ENCODE measurements at regions not wholly inside any gene's neighbourhood (a gene's known extent, or its start where the extent isn't known, plus 50 kb on each side); places are given as distances from the start of the nearest gene placed in this dataset.
"Not testable (repeated sequence)": the region's sequence is repeated elsewhere in the genome, so short reads cannot be mapped to it uniquely, and the experiment has no call there.

DNA sequence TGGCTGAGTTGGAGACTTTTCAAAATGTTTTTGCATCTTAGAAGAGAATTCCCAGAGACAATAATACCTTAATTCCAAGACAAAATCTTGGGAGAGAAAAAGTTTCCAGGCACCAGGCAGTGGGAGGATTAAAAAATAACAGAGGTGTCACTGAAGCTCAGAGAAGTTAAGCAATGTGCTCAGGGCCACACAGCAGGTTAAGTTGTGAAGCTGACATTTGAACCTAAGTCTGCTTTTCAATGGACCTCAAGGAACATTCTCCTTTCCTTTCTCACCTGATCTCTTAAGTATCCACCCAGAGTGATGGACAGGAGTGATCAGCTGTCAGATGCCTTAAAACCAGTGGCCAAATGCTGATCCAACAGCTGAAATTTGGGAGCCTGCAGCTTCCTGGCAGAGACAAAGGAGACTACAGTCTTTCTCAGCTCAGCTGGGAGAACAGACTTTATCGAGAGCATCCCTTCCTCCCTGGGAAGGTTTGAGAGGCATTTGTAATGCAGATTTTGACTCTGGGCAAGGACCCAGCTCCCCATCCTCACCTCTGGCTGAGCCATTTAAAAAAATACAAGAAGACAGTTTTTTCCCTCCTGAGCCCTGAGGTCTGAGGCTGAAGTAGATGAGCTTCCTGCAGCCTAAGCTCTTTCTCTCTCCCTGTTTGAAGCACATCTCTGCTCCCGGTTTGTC lies 174.9 kb upstream of the RPH3A start:
- DNase-seq, result no peak

DNA sequence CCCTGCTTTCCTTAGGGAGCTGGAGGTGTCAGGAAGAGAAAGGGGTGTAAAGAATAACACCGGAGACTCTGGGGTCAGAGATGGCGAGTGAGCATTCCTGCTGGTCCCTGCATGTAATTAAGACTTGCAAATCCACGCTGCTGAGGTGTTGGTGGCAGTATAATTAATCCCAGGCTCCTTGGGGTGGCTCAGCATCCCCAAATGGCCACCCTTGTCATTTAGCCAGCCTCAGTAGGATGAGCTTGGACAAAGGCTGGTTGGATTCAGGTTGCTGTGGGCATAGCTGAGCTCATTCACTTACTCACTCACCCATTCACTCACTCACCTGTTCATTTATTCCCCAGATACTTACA lies 174.4 kb upstream of the RPH3A start:
- DNase-seq, result no peak

DNA sequence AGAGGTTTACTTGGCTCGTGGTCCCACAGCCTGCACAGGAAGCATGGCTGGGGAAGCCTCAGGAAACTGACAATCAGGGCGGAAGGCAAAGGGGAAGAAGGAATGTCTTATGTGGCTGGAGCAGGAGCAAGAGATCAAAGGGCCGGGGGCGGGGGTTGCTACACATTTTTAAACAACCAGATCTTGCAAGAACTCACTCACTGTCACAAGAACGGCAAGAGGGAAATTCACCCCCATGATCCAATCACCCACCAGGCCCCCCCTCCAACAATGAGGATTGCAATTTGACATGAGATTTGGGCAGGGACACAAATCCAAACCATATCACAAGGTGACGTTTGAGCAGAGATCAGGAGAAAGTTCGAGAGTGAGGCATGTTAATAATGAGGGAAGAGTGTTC lies 163.7 kb upstream of the RPH3A start:
- DNase-seq, result no peak

GRCh38 chr12:112631974-112632373 lies 159.6 kb upstream of the RPH3A start:
- DNase-seq, result not testable (repeated sequence)

DNA sequence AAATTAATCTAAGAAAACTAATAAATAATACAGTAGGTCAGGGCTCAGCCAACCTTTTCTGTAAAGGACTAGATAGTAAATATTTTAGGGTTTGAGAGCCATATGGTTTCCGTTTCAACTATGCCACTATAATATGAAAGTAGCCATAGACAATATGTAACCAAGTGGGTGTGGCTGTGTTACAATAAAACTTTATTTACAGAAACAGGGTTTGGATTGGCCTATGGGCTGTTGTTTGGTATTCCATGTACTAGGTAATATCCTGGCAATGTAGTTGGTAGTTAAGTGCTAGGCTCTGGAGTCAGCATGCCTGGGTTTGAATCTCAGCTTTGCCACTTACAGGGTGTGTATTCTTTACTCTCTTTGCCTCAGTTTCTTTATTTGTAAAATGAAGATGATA lies 156.5 kb upstream of the RPH3A start:
- DNase-seq, result no peak

DNA sequence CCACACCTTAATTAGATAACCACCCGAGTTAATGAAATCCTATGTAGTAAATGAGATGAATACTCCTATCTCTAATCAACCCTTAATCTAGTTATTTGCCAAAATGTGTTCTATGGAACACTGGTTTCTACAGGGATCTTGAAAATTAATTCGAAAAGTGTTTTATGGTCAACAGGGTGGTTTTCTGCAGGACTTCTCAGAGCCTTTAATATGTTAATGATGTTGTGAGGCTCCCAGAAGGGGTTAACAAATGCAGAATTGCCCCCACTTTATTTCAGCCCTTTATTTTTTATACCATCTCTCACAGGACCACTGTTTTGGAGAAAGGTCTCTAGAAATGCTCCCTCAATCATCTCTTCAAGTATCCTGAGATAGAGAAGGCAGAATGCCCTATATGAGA lies 153.1 kb upstream of the RPH3A start:
- DNase-seq, result no peak

DNA sequence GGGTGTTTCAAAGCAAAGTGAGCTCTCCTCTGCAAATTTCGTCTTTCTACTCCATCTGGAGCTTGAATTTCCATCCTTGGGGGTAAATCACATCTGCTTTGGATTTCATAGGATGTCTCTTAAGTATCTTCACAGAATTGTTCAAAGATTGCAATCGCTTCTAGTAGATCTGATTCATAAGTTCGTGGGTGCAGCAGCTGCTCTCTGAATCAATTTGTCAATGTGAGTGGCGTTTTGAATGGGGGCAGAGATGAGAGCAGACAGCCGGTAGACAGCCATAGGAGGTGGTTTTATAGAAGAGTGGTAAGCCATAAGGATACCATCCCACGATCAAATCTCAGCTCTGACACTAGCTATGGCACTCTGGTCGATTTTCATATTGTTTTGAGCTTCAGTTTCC lies 146.0 kb upstream of the RPH3A start:
- DNase-seq, result no peak

- no peak for DNase-seq
Observed at GRCh38 chr12:112656141-112656540, 135.4 kb upstream of the RPH3A start.

DNA sequence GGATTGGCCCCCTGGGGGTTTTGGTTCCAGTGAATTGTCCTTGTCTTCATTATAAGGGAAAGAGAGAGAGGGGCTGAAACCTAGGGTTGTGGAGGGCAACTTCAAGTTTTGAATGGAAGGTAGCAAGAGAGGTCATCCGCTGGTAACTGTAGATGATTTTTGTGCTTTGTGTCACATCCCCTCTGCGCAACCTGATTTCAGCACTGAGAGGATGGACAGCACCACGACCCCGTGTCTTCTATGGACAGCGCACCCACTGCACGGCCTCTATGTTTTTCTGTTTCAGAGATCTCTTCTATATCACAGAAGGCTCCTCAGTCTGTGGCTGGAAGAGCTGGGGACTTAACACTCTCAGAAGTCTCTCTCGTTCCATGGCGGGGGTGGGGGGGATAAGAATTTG lies 127.0 kb upstream of the RPH3A start:
- DNase-seq, result peak; percentile 24

GRCh38 chr12:112665958-112666357 lies 125.6 kb upstream of the RPH3A start:
- no peak for DNase-seq

DNA sequence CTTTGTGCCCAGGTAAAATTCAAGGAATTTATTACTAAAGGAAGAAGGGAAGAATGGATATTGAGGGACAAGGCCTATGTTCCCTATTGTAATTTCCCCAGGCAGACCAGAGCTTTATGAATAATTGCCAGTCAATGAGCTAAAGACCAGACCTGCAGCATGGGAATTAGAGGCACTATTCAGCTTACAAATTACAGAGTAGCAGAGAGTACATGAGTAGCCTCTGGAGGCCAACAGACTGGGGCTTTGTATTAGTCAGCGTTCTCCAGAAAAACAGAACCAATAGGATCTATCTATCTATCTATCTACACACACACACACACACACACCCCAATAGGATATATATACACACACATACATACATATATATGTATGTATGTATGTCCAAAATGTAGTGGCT lies 120.0 kb upstream of the RPH3A start:
- no peak for DNase-seq

DNA sequence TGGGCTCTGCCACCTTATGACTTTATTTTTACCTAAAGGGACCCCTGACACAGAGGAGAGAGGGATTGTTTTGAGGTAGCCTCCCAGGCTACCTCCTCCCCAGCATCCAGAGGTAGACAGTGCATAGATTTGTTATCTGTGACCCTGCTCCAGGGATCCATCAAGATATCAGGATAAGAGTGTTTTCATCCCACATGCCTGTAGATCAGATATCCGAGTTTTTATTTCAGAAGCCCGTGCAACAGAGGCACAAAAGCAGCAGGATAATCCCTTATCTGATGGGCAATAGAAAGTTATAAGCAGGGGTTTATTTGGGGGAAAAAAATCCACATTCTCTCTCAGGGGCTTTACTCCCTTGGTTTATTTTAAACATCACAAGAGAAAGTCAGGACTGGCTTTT lies 117.0 kb upstream of the RPH3A start:
- DNase-seq, result no peak

- no peak for DNase-seq
Observed at GRCh38 chr12:112676507-112676906, 115.0 kb upstream of the RPH3A start.

- no peak for DNase-seq
Observed at GRCh38 chr12:112677050-112677765, 114.3 kb upstream of the RPH3A start.

DNA sequence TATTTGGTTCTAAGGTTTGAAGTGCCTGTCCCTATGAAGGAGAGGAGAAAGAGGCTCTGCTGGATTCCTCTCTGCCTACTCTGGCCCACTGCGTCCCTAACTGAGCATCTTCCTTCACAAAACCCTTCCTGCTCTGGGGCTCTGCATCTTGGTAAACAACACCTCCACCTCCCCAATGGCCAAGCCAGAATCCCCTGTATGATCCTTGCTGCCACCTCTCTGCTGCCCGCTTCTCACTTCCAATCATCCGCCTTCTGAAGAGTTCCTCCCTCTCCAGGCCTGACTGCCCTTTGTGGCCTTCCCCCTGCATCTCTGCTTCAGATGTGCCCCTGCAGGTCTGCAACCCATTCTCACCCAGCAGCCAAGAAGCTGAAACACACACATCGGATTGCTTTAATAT lies 110.6 kb upstream of the RPH3A start:
- no peak for DNase-seq

DNA sequence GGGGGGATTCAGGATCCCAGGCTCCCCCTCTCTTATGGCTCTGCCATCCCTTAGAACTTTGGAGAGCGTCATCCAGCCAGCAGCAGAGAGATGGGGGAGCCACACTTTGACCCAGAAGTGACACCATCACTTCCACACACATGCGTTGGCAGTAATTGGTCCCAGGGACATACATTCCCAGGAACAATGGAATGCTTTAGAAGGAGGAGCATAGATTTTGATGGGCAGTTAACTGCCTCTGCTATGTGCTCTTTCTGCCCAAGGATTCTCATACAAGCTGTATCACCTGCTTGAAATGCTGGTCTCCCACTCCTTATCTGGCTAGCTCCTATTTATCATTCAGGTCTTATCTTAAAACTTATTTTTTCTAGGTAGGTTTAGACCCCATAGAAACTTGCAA lies 109.0 kb upstream of the RPH3A start:
- no peak for DNase-seq

DNA sequence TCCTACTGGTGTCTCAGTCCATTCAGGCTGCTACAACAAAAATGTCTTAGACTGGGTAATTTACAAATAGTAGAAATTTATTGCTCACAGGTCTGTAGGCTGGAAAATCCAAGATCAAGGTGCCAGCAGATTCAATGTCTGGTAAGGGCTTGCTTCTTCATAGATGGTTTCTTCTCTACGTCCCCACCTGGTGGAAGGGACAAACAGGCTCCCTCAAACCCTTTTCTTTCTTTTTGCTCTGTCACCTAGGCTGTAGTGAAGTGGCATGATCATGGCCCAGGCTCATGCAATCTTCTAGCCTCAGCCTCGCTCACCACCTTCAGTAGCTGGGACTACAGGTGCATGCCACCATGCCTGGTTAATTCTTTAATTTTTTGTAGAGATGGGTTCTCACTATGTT lies 106.8 kb upstream of the RPH3A start:
- DNase-seq, result no peak

- no peak for DNase-seq
Observed at GRCh38 chr12:112685321-112685720, 106.2 kb upstream of the RPH3A start.

GRCh38 chr12:112686373-112686772 lies 105.2 kb upstream of the RPH3A start:
- no peak for DNase-seq

- DNase-seq, result no peak
Observed at GRCh38 chr12:112694065-112694464, 97.5 kb upstream of the RPH3A start.

GRCh38 chr12:112697441-112697840 lies 94.1 kb upstream of the RPH3A start:
- DNase-seq, result not testable (repeated sequence)

- no peak for DNase-seq
Observed at GRCh38 chr12:112705037-112705632, 86.4 kb upstream of the RPH3A start.

DNA sequence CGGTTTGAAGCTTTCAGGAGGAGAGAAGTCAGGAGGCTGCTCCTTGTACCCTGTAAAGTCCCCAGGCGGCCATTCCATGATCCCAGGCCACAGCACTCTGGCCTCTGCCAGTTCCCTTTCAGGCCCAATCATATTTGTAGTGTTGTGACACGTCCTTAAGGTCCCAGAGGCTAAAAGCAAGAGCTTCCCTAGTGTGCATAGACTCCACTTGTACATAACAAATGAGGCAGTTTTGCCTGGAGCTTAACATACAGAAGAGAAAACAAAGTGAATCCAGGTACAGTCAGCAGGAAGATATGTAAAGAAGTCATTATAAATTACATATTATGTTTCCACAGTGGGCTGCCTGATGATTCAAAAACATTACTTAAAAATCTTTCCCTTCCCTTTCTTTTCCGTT lies 81.1 kb upstream of the RPH3A start:
- no peak for DNase-seq

GRCh38 chr12:112711026-112711425 lies 80.5 kb upstream of the RPH3A start:
- DNase-seq, result no peak

DNA sequence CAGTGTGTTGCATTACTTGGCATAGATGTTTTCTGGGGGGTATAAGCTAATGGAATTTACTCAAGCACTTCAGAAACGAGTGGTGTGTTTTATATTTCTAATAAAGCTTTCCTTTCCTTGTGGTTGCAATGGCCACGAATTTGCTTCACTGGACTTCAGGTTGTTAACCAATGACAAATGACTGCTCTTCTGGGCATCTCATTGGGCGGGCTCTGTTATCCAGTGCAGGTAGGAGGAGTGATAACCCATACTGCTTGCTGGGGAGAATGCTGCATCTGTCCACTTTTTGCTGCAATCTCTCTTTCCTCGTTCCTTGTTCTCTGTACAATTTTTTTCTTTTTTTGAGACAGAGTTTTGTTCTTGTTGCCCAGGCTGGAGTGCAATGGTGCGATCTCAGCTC lies 80.0 kb upstream of the RPH3A start:
- no peak for DNase-seq

All from activated CD4-positive, alpha-beta T cell treated with anti-CD3 and anti-CD28 coated beads for 48 hours (primary cell).